ENCODE measurements at regions not wholly inside any gene's neighbourhood (a gene's known extent, or its start where the extent isn't known, plus 50 kb on each side); places are given as distances from the start of the nearest gene placed in this dataset.

- TF ChIP-seq TAF1 (IDR thresholded peaks at IDR 0.05; ENCODE audit: borderline replicate concordance, low read depth, low read length) (no peak), NRF1 (IDR thresholded peaks at IDR 0.05; ENCODE audit: low read depth, low read length) (no peak), EP300 (IDR thresholded peaks at IDR 0.05; ENCODE audit: borderline replicate concordance in 1 of 2, low read depth in 1 of 2, low read length in 1 of 2) (no peak), FOXM1 (IDR thresholded peaks at IDR 0.05; ENCODE audit: low read depth) (no peak), TEAD4 (IDR thresholded peaks at IDR 0.05; ENCODE audit: borderline replicate concordance, insufficient read depth) (no peak), EZH2phosphoT487 (IDR thresholded peaks at IDR 0.05; ENCODE audit: borderline replicate concordance, low read depth) (no peak), GABPA (IDR thresholded peaks at IDR 0.05; ENCODE audit: low read depth) (no peak), YY1 (IDR thresholded peaks at IDR 0.05; ENCODE audit: low read depth) (no peak), RXRA (IDR thresholded peaks at IDR 0.05; ENCODE audit: borderline replicate concordance, low read depth) (no peak), PBX3 (IDR thresholded peaks at IDR 0.05) (no peak)
- TF ChIP-seq, protein P1, sequence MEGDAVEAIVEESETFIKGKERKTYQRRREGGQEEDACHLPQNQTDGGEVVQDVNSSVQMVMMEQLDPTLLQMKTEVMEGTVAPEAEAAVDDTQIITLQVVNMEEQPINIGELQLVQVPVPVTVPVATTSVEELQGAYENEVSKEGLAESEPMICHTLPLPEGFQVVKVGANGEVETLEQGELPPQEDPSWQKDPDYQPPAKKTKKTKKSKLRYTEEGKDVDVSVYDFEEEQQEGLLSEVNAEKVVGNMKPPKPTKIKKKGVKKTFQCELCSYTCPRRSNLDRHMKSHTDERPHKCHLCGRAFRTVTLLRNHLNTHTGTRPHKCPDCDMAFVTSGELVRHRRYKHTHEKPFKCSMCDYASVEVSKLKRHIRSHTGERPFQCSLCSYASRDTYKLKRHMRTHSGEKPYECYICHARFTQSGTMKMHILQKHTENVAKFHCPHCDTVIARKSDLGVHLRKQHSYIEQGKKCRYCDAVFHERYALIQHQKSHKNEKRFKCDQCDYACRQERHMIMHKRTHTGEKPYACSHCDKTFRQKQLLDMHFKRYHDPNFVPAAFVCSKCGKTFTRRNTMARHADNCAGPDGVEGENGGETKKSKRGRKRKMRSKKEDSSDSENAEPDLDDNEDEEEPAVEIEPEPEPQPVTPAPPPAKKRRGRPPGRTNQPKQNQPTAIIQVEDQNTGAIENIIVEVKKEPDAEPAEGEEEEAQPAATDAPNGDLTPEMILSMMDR (IDR thresholded peaks at IDR 0.05): no peak
- TF ChIP-seq, protein P2, sequence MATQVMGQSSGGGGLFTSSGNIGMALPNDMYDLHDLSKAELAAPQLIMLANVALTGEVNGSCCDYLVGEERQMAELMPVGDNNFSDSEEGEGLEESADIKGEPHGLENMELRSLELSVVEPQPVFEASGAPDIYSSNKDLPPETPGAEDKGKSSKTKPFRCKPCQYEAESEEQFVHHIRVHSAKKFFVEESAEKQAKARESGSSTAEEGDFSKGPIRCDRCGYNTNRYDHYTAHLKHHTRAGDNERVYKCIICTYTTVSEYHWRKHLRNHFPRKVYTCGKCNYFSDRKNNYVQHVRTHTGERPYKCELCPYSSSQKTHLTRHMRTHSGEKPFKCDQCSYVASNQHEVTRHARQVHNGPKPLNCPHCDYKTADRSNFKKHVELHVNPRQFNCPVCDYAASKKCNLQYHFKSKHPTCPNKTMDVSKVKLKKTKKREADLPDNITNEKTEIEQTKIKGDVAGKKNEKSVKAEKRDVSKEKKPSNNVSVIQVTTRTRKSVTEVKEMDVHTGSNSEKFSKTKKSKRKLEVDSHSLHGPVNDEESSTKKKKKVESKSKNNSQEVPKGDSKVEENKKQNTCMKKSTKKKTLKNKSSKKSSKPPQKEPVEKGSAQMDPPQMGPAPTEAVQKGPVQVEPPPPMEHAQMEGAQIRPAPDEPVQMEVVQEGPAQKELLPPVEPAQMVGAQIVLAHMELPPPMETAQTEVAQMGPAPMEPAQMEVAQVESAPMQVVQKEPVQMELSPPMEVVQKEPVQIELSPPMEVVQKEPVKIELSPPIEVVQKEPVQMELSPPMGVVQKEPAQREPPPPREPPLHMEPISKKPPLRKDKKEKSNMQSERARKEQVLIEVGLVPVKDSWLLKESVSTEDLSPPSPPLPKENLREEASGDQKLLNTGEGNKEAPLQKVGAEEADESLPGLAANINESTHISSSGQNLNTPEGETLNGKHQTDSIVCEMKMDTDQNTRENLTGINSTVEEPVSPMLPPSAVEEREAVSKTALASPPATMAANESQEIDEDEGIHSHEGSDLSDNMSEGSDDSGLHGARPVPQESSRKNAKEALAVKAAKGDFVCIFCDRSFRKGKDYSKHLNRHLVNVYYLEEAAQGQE (IDR thresholded peaks at IDR 0.05; ENCODE audit: low read depth, low read length): no peak
- TF ChIP-seq, protein P3, sequence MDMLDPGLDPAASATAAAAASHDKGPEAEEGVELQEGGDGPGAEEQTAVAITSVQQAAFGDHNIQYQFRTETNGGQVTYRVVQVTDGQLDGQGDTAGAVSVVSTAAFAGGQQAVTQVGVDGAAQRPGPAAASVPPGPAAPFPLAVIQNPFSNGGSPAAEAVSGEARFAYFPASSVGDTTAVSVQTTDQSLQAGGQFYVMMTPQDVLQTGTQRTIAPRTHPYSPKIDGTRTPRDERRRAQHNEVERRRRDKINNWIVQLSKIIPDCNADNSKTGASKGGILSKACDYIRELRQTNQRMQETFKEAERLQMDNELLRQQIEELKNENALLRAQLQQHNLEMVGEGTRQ (IDR thresholded peaks at IDR 0.05; ENCODE audit: borderline replicate concordance, low read depth, low read length): no peak
Measured at GRCh38 chr3:22795917-22796316, 407.2 kb upstream of the UBE2E2 start.

Data from SK-N-SH (cell line).